ENCODE measurements at regions not wholly inside any gene's neighbourhood (a gene's known extent, or its start where the extent isn't known, plus 50 kb on each side); places are given as distances from the start of the nearest gene placed in this dataset.
"Not testable (repeated sequence)": the region's sequence is repeated elsewhere in the genome, so short reads cannot be mapped to it uniquely, and the experiment has no call there.

GRCh38 chr5:25451294-25451693 is 806.5 kb upstream of the CDH10 start:
- no peak for DNase-seq (ENCODE audit: low read depth)

DNA sequence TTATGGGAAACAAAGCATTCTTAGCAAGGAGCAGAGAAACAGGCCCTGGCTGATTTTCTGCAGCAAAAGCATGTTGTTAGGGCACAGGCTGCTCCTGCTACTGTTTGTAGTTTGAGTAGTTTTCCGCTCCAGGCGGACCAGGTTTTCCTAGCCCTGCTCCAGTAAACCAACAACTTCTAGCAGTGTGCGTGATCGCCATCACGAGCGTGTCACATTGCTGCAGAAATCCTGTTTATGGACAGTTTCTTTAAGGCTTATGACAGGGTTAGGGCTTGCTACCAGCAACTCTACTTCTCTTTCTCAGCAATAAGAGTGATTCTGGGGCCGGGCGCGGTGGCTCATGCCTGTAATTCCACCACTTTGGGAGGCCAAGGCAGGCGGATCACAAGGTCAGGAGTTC is 803.9 kb upstream of the CDH10 start:
- DNase-seq (ENCODE audit: low read depth): no peak

DNA sequence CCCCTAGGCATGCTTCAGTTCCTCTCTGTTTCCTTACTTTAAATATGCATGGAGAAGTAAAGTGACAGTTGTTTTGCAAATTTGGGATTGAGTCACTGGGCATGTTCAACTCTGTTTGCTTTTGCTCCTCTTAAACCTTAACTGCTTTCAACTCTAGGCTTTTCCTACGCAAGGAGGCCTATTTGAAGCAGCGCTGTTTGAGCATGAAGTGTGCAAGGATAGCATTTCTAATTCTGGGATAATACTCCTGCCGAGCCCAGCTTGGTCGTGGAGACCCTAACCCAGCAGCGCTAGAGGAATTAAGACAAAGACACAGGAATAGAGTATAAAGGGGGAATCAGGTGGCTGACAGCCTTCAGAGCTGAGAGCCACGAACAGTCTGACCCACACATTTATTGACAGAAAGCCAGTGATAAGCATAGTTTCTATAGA is 803.4 kb upstream of the CDH10 start:
- DNase-seq (ENCODE audit: low read depth): no peak

DNA sequence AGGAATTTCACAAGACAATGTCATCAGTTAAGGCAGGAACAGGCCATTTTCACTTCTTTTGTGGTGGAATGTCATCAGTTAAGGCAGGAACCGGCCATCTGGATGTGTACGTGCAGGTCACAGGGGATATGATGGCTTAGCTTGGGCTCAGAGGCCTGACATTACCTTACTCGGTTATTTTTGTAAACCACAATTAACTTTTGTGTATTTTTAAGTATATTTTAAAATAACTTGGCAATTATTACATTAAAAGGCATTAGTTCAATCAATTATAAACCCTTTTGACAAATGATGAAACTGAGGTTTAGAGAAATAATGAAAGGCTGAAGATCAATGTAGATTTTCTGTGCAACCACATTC is 801.3 kb upstream of the CDH10 start:
- not testable (repeated sequence) for DNase-seq (ENCODE audit: low read depth)

DNA sequence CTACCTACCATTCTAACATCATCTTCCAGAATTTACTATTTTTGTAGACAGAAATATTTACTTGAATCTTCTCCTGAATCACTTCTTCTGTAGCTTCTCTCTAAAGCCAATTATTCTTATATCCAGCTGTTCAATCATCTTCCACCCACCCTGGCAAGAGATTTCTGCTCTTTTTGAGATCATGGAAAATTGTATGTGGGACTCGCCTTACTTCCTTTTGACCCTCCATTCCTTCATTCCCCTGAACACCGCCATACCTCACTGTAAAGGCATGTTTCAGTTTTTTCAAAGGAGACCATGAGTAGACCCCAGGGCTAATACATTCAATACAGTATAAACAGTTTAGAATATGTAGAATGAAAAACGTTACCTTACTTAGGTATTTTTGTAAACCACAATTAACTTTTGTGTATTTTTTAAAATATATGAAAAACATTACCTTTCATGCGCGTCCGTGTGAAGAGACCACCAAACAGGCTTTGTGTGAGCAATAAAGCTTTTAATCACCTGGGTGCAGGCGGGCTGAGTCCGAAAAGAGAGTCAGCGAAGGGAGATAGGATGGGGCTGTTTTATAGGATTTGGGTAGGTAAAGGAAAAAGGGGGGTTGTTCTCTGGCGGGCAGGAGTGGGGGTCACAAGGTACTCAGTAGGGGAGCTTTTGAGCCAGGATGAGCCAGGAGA is 800.7 kb upstream of the CDH10 start:
- DNase-seq (ENCODE audit: low read depth): not testable (repeated sequence)

DNA sequence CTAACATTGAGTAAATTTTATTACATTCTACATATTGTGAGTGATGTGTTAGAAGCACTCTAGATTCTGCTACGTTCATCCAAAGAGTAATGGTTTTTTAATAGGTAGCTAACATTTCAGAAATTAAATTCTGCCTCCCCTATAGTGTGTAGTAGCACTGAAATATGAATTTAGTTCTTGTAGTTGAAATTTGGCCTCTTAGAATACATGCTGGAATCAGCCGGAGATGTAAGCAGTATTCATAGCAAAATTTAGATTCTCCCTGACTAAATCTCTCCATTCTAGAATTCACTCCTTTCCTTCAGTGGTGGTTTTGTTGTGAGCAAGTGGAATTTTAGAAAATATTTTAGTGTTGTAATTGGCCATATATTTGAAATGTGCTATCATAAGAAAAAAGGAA is 799.9 kb upstream of the CDH10 start:
- no peak for DNase-seq (ENCODE audit: low read depth)

GRCh38 chr5:25441810-25442209 is 797.0 kb upstream of the CDH10 start:
- DNase-seq (ENCODE audit: low read depth): no peak

DNA sequence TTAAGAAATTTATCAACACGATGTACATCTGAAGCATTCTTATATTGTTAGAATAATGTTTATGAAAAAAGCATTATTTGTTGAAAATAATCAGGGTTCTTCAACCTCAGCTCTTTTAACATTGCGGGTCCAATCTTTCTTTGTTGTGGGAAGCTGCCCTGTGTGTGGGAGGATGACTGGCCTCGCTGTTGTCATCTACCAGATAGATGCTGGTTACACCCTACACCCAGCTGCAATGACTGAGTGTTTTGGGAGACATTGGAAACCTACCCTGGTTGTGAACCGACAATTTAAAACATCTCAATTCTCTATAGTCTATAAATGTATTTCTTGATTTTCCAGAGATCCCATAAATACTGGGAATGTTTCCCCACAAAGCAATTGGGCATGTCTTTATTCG is 794.2 kb upstream of the CDH10 start:
- no peak for DNase-seq (ENCODE audit: low read depth)

- not testable (repeated sequence) for DNase-seq (ENCODE audit: low read depth)
These were observed 793.6 kb upstream of the CDH10 start for GRCh38 chr5:25438375-25438774.

GRCh38 chr5:25436452-25436851 is 791.7 kb upstream of the CDH10 start:
- DNase-seq (ENCODE audit: low read depth): no peak

DNA sequence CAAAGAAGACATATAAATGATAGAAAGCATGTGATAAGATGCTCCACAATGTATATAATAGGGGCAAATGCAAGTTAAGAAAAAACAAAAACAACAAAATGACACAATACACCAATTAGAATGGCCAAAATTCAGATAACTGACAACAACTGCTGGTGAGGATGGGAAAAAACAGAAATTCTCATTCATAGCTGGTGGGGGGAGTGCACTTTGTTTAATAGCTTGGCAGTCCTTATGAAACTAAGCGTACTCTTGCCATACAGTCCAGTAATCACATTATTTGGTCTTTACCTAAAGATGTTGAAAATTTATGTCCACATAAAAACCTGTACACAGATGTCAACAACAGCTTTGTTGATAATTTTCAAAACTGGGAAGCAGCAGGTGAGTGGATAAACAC is 791.1 kb upstream of the CDH10 start:
- DNase-seq (ENCODE audit: low read depth): no peak

DNA sequence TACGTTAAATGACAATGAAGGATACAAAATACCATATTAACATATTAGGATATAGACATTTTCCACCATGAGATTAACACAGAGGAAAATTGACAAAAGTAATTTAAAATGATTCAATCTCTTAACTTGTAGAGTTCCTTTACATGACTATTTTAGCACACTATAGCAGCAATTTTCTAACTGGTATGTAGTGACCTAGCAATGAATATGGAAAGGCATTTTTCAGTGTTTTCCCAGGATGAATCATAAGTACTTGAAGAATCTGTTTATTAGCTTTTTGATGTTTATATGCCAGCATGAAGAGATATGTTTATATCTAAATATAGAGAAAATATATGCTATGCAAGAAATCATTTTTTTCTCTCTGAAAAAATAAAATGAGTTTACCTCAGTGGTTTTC is 782.5 kb upstream of the CDH10 start:
- DNase-seq (ENCODE audit: low read depth): no peak

- no peak for DNase-seq (ENCODE audit: low read depth)
These were observed 778.5 kb upstream of the CDH10 start for GRCh38 chr5:25423271-25423670.

- no peak for DNase-seq (ENCODE audit: low read depth)
These were observed 774.9 kb upstream of the CDH10 start for GRCh38 chr5:25419684-25420083.

DNA sequence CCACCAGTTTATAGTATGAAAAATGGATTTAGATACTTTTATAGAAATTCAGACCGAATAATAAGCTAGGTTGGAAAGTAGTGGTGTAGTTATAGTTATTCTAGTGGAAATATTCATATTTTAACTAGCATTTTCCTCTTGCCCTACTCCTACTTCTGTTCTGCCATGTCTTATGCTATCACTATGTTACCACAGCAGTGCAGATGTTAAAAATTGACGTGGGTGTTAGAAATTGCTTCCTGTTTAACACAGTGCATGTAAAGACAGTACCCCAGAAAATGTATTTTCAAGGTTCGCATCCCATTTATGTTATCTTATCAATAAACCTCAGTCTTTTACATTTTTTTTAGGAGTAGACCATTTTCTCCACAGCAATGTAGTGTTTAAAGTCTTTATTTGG is 774.2 kb upstream of the CDH10 start:
- no peak for DNase-seq (ENCODE audit: low read depth)

GRCh38 chr5:25418319-25418859 is 773.6 kb upstream of the CDH10 start:
- DNase-seq (ENCODE audit: low read depth): peak; percentile 10

- DNase-seq (ENCODE audit: low read depth): no peak
These were observed 772.2 kb upstream of the CDH10 start for GRCh38 chr5:25416960-25417359.

DNA sequence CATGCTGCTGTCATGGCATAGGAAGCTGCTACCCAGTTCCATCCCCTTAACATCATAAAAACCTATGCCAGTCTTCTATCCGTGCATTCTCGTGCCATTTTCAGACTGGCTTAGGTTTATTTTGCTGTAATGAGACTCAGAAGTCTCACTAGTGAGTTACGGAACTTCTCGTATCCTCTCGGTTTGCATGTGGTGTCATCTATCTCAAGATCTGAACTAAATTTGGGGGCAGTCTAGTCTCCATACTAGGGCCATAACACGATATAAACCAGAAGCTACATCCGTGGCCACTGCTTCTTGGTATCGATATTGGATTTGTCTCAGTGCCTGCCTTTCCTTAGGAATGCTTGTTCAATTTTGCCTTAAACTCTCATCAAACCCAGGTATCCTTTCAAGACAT is 771.2 kb upstream of the CDH10 start:
- DNase-seq (ENCODE audit: low read depth): no peak

DNA sequence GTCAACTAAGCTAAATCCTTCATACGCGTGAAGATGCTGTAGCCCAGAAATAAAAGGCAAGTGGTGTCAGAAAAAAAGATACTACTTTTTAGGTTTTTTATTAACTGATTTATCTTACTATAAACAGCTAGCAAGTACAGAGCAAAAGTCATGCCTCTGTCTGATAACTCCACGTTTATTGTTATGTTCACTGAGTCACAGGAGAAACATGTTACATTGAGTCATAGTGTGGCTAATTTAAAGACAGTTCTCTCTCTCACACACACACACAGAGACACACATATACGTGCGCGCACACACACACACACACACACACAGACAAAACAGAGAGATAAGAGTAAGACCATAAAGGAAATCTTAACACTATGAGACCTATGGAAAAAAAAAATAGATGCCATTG is 770.0 kb upstream of the CDH10 start:
- peak; percentile 64 for DNase-seq (ENCODE audit: low read depth)

DNA sequence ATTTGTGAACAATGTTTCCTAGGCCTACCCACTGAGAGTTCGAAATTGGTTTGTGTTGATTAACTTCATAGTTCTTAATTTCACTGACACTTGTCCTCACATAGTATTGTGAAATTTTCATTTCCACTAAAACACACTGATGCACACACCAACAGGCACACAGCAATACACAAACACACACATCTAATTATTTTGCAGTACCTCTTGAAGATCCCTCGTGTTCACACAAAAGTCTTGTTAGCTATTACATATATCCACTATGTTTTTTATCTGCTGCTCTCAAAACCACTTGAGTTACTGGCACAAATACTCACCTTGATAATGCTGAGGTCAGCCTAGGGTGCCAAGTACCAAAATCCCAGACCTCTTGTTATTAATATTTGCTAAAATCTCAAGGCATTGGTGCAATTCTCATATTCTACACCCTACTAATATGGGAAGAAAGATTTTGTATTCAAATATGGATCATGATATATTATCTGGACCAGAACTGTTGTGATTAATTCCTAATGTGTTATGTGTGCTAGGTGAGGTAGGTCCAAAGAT is 767.4 kb upstream of the CDH10 start:
- DNase-seq (ENCODE audit: low read depth): no peak

GRCh38 chr5:25407365-25407764 is 762.6 kb upstream of the CDH10 start:
- not testable (repeated sequence) for DNase-seq (ENCODE audit: low read depth)

DNA sequence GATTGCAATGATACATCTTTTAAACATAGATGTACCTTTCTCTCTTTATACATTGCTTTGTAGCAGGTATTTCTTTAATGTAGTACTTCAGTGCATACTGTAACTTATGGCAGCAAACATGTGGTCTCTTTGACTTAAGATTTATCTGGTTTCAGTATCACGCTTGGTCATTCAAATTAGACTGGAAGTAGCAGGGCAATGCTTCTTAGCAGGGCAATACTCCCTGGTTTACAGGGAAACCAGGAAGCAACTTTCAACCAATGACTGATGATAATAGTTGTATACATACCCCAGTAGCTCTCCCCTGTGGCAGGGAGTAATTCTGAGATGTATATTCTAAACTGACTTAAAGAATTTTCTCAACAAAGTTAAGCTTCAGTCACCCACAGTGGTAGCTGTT is 761.1 kb upstream of the CDH10 start:
- no peak for DNase-seq (ENCODE audit: low read depth)

- DNase-seq (ENCODE audit: low read depth): no peak
These were observed 755.2 kb upstream of the CDH10 start for GRCh38 chr5:25399878-25400480.
